ENCODE measurements at regions not wholly inside any gene's neighbourhood (a gene's known extent, or its start where the extent isn't known, plus 50 kb on each side); places are given as distances from the start of the nearest gene placed in this dataset.

GRCh38 chr3:98982351-98982750 lies 80.9 kb upstream of the DCBLD2 start:
- H3K4me3 ChIP-seq (ENCODE audit: low read depth, low read length): peak overlapping the region; percentile 38
- in situ Hi-C loops (cut with HindIII; ENCODE audit: low sequenced_read_pairs): no loop called here

GRCh38 chr3:98980915-98981596 lies 79.6 kb upstream of the DCBLD2 start:
- peak; percentile 90 for DNase-seq (ENCODE audit: low read depth, low spot score)
- no peak for TF ChIP-seq CTCF (IDR thresholded peaks at IDR 0.05; ENCODE audit: low read depth, low read length)
- in situ Hi-C loops (cut with HindIII; ENCODE audit: low sequenced_read_pairs): no loop called here
- peak overlapping the region; percentile 38 for H3K4me3 ChIP-seq (ENCODE audit: low read depth, low read length)

More at GRCh38 chr3:98982351-98982750, 80.9 kb upstream of the DCBLD2 start:
- peak; percentile 54 for DNase-seq (ENCODE audit: low read depth, low spot score)
- no peak for TF ChIP-seq CTCF (IDR thresholded peaks at IDR 0.05; ENCODE audit: low read depth, low read length)

GRCh38 chr3:98979296-98979695 lies 77.8 kb upstream of the DCBLD2 start:
- TF ChIP-seq CTCF (IDR thresholded peaks at IDR 0.05; ENCODE audit: low read depth, low read length): no peak
- DNase-seq (ENCODE audit: low read depth, low spot score): no peak
- in situ Hi-C loops (cut with HindIII; ENCODE audit: low sequenced_read_pairs): no loop called here
- no peak overlapping the region for H3K4me3 ChIP-seq (ENCODE audit: low read depth, low read length)

GRCh38 chr3:98978068-98978811 lies 76.7 kb upstream of the DCBLD2 start:
- no peak overlapping the region for H3K4me3 ChIP-seq (ENCODE audit: low read depth, low read length)
- DNase-seq (ENCODE audit: low read depth, low spot score): no peak
- no peak for TF ChIP-seq CTCF (IDR thresholded peaks at IDR 0.05; ENCODE audit: low read depth, low read length)
- in situ Hi-C loops (cut with HindIII; ENCODE audit: low sequenced_read_pairs): no loop called here

- no peak for TF ChIP-seq CTCF (IDR thresholded peaks at IDR 0.05; ENCODE audit: low read depth, low read length)
- DNase-seq (ENCODE audit: low read depth, low spot score): peak; percentile 97
- in situ Hi-C loops (cut with HindIII; ENCODE audit: low sequenced_read_pairs): no loop called here
- H3K4me3 ChIP-seq (ENCODE audit: low read depth, low read length): no peak overlapping the region
These were observed 76.0 kb upstream of the DCBLD2 start for GRCh38 chr3:98977520-98977919.

- in situ Hi-C loops (cut with HindIII; ENCODE audit: low sequenced_read_pairs): no loop called here
- no peak for DNase-seq (ENCODE audit: low read depth, low spot score)
- H3K4me3 ChIP-seq (ENCODE audit: low read depth, low read length): no peak overlapping the region
- no peak for TF ChIP-seq CTCF (IDR thresholded peaks at IDR 0.05; ENCODE audit: low read depth, low read length)
These were observed 72.9 kb upstream of the DCBLD2 start for GRCh38 chr3:98974442-98974841.
